OCI-M1 (cell line): ENCODE measurements at regions not wholly inside any gene's neighbourhood (a gene's known extent, or its start where the extent isn't known, plus 50 kb on each side); places are given as distances from the start of the nearest gene placed in this dataset.

Source experiments
- DNase-seq: peaks from one replicate; lab custom pipeline; 2025; lab: John Stamatoyannopoulos, UW

DNA sequence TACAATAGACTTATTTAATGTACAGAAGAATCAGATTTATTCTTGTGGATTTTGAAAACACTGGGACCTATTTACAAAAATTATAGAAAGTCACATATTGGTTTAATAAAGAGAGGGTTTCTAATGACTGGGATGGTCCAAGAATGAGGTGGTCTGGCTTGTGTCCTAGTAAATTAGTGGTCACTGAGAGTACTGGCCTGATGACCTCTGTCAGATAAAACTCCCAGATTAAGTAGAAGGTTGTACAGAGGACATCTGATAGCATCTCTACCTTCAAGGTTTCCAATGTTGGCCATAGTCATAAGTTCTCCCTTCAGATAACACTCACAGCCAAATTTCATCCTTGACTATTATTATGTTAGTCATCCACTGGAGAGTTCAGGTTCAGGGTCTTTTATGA, 692.9 kb downstream of the MTRR start:
- no peak for DNase-seq

DNA sequence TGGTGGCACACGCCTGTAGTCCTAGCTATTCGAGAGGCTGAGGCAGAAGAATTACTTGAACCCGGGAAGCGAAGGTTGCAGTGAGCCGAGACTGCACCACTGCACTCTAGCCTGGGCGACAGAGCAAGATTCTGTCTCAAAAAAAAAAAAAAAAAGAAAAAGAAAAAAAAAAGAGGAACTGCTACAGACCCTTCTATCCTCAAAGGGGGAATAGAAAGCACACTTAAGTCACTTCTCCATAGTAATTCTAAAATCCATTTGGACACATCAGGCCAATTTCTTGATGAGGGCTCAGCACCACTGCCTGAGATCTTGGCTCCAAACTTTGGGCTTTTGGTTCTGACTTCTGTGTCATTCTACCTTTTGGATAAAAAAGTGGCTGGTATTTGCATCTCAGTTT, 694.6 kb downstream of the MTRR start:
- DNase-seq = peak; percentile 6

DNA sequence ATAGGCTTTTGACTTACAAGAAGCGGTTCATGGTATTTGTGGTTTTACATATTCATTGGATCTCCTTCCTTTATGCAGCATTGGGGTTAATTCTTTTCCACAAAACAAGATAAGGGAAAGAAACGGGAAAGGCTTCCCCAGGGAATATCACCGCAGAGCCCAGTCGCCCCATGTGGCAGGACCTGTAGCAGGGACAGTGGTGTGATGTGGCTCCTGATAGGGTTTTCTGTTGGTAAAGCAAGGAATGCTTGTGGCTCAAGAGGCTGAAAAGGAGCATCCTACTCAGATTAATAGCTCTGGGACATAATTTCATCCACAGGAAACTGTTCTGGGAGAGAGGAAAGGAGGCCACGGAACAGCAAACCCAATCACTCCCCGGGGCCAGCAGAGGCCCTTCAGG, 699.9 kb downstream of the MTRR start:
- DNase-seq = no peak

DNA sequence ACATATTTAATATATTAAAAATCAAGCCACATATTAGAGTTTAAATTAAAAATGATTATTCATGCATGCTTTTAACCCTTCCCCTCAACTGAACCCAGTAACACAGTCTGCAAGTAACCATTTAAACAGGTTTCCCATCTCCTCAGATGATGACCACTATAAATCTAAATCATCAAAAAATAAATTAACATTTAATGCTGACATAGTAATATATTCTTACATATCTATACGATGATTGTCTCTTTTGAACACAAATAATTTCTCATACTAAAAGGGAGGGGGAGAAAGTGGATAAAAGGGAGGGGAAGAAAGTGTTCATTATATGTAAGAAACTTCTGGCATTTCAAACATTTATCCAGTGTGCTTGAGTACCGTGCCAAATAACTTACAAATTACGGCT, 701.6 kb downstream of the MTRR start:
- no peak for DNase-seq

DNA sequence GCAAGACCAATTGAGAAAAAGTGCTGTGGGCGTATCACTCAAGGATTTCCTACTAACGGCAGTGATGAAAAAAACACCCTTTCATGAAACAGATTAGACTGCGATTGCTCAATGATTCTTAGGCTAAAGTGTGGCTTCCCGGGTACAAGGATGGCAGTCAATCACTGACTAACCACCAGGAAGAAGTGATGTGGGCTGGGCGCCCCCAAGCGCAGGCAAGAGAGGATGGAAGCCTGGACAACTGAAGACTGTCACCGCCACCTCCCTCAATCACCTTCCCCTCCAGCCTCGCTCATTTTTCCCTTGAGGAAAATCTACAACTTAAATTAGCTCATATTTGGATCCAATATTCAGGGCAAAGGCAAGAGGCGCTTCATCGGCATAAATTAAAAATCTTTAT, 707.2 kb downstream of the MTRR start:
- DNase-seq = no peak

DNA sequence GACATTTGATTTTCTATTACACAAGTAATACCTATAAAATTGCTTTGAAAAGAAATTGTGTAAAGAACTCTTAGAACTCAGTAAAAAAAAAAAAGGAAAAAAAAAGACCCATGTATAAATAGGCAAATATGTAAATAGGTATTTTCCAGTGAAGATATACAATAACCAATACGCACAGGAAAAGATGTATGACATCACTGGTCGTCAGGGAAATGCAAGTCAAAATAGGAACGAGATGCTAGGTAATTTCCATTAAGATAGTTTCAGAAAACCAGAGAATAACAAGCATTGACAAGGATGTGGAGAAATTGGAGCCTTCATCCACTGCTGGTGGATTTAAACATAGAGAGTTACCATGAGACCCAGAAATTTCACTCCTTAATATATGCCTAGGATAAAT, 708.8 kb downstream of the MTRR start:
- no peak for DNase-seq

DNA sequence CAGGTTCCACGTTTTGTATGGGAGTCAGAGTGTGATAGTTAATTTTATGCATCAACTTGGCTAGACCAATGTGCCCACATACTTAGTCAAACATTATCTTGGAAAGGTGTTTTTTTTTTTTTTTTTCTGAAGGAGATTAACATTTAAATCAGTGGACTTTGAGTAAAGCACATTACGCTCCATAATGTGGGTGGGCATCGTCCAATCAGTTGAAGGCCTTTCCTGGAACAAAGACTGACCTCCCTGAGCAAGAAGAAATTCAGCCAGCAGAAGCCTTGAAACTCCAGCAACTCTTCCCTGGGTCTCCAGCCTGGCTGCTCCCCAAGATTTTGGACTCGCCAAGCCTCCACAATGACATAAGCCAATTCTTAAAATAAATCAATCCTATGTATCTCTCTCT, 711.4 kb downstream of the MTRR start:
- no peak for DNase-seq

DNA sequence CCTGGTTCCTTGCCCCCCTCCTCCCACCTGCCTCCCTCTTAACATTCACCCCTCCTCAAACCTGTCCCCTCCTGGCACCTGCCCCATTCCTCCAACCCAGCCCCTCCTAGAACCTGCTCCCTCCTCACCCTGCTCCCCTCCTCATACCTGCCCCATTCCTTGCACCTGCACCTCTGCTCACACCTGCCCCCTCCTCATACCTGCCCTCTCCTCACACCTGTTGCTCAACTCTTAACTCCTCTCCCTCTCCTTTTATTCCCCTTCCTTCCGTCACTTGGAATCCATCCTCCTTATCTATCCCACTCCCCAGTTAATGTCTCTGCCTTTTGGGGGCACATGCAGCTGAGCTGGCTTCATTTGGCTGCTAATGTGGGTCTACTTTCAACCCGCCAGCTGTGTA, 712.1 kb downstream of the MTRR start:
- no peak for DNase-seq

DNA sequence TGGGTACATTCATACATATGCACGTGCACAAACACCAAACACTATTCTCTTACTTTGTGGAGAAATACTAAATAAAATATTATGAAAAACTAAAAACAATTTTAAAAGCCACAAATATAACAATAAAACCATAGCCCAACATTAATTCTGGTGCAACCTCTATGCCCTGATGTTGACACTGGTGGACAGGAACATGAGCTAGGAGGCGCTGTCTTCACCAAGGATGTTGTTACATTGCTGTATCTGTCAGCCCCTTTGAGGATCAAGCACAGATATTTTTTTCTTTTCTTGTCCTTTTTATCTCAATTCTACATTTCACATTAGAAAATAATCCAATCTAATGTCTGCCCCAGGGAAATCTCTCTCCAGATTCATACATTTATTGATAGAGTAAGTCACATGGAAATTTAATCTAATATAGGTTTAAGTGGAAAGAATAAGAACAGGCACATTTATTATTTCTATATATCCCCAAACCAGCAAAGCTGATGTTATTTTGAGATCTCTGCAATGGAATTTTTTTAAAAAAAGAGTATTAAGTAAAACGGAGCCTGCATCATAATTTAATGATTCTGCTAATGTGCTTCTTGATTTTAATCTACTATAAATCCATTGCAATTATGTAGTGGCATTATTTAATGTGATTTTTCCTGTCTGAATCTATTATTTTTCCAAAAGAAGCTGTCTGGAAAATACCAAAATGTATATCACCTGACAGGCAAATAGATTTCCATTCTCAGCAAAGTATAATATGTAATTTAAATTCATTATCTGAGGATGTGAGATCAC, 716.5 kb downstream of the MTRR start:
- DNase-seq = no peak

DNA sequence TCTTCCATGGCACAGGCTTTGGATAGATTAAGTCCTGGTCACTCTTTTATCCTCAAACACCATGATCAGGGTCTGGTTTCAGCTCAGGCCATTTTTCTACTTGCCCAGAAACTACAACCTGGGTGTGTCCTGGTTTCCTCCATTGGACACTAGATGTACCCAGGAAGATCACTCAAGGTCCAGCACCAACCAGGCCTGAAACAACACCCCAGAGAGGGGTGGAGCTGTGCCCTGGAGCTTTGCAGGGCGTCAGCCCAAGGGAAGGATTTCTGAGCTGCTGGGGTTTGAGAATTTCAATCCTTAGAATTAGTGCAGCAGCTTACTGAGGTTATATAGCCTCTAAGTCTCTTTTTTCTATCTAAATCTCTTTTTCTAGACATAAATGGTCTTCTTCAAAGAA, 722.0 kb downstream of the MTRR start:
- no peak for DNase-seq

DNA sequence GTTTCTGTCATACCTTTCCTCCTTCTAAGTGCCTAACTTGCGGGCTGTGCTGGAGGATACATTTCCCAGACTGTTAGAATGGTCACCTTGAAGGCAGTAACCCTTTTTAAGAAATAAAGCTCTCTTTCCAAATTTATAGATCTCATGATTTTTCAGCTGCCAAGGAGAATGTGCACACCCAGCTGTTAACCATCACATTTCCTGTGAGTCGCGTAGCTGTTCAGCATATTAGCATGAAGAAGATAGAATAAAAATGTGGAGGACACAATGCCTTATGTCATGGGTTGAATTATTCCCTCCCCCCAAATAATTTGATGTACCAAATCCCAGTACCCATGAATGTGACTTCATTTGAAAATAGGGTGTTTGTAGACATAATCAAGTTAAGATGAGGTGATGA, 729.4 kb downstream of the MTRR start:
- no peak for DNase-seq

DNA sequence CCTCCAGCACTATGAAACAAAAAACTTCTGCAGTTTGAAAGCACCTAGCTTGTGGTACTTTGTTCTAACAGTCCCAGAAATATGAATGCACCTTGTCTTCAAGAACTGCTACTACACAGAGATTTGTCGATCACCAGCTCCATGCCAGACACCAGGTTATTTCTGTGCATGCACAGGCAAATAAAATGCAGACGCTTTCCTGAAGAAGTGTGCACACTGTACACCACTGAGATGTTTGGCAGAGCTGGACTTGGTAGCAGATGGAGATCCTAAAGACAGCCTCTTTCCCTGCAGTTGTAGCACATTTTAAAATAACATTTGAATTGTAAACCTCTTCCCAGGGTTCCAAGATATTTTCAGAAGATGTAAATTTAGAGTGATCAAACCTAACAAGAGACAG, 730.0 kb downstream of the MTRR start:
- DNase-seq = no peak

DNA sequence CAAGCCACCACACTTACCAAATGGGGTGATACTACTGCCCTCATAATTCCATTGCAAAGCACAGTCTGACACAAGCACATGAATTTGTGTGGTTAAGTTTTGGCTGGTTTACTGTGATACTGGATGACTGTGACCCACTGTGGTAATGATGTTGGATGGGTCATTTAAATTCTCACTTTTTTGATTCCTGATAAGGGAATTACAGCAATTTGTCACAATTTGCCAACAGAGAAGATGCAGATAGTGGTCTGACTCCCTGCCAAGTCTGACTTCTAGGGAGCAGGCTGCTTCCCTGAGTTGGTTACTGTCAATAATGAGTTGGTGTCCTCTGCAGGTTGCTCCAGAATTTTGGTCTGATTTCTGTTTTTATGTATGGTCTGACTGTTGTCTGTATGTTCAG, 731.9 kb downstream of the MTRR start:
- no peak for DNase-seq

DNA sequence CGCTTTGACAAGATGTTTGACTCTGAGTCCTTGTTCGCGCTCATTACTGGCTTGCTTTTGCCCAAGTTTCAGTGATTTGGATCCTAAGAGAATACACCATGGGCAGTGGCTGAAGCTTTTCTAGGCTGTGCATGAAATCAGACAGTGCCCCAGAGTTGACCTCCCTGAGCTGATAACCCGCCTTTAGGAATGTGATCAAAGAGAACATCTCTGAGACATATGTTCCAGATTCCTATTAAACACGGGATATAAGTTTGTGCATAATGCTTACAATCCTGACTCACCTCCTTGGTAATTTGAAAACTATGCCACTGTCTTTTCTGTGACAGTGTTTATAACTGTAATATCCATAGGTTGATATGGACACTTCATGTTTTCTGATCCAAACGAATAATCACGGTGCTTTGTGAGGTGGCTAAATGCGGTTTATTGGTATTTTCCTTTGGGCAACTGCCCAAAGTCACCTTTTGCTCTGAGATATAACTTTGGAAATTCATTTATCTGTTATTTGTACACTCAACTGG, 732.9 kb downstream of the MTRR start:
- DNase-seq = no peak

DNA sequence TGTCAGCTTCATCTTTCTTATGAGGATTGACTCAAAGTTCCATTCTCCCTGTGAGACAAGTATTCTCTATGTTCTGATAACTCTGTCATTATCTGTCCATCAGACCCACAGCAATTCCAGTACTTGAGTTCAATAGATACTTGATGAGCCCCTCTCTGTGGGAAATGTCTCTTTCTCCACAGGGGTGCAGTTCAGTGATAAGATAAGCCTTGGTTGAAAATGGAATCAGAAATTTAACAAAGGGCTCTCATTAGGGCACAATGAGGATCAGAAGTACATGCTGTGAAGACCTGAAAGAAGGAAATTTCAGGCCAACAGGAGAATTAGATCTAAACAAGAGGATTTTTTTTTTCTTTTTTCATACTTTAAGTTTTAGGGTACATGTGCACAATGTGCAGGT, 737.3 kb downstream of the MTRR start:
- no peak for DNase-seq

DNA sequence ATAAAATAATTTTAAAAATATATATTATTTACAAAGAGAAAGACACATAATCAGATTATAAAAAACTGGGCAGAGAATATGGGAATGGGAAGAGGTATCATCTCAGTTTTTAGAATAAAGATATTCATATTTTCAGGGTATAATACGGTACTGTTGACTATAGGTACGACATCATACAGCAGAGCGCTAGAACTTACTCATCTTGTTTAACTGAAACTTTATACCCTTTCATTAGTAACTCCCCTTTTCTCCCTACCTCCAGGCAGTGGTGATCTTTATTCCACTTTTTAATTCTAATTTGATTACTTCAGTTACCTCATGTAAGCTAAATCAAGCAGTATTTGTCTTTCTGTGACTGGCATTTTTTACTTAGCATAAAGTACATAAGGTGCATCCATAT, 742.1 kb downstream of the MTRR start:
- no peak for DNase-seq

DNA sequence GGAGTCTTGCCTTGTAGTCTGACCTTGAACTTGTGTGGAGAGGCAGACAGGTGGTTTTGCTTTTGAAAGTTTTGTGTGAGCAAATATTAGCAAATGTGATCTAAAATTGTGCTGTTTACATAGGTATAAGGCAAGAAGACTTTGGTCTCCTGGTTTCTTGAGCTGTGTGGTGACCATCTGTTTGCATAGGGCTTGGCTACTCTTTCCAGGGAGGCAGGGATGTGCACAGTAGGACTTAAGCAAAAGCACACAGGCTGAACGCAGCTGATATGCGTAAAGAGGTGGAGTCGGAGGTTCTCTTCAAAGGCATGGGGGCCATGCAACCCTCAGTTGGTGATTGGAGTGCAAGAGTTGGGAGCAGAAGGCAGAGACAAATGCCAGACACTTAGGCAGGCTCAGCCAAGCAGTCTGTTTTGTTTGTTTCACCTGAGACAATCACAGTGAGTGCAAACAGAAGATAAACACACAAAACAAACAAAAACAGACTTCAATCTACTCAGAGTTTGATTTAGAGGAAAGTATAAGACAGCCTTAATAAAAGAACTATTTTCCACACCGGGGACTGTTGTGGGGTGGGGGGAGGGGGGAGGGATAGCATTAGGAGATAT, 744.2 kb downstream of the MTRR start:
- no peak for DNase-seq

DNA sequence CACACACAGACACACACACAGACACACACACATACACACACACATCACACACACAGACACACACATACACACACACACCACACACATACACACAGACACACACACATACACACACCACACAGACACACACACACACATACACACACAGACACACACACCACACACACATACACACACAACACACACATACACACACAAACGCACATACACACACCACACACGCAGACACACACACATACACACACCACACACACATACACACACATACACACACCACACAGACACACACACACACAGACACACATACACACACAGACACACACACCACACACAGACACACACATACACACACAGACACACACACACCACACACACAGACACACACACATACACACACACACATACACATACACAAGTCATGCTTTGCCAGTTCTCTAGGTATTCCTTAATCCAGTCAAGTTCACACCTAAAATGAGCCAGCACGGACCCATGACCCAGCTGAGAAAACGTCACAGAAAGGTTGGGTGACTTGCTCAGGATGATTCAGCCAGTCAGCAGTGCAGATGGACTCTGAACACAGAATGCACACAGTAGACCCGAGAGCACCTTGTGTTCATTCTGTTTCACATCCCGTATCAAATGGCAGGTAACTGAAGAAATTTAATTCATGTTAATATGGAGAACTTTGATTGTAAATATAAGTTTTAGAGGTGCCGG, 746.4 kb downstream of the MTRR start:
- DNase-seq = no peak

DNA sequence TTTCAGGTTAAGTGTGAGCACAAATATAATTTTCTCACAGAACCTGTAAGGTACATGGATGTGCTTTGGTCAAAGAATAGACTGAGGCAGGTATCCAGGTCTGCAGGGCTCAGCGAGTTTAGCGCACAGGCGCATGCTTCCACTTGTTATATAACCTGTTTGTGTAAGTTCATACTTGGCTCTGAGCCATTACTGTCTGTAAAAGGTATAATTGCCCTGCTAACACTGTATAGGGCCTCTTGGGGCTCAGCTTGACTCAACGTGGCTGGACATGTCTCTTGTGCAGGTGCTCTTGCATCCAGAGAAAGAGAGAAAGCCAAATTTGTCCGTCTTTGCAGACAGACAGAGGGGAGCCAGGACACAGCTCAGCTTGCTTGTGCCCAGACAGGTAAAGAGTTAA, 759.6 kb downstream of the MTRR start:
- DNase-seq = no peak

DNA sequence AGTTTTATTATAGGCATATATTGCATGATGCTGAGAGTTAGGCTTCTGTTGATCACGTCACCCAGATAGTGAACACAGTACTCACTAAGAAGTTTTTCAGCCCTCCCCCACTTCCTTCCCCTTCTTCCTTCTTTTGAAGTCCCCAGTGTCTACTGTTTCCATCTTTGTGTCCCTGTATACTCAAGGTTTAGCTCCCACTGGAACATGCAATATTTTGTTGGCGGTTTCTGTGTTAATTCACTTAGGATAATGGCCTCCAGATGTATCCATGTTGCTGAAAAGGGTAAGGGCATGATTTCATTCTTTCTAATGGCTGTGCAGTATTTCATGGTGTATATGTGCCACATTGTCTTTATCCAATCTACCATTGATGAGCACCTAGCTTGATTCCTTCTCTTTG, 764.3 kb downstream of the MTRR start:
- DNase-seq = no peak

DNA sequence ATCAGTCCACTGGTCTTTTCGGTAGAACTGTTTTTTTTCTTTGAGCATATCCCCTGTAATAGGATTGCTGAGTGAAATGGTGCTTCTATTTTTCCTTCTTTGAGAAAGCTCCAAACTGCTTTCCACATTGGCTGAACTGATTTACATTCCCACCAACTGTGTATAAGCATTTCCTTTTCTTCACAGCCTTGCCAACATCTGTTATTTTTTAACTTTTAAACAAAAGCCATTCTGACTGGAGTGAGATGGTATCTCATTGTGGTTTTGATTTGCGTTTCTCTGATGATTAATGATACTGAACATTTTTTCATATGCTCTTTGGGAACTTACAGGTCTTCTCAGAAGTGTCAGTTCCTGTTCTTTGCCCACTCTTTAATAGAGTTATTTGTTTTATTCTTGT, 764.7 kb downstream of the MTRR start:
- DNase-seq = no peak

DNA sequence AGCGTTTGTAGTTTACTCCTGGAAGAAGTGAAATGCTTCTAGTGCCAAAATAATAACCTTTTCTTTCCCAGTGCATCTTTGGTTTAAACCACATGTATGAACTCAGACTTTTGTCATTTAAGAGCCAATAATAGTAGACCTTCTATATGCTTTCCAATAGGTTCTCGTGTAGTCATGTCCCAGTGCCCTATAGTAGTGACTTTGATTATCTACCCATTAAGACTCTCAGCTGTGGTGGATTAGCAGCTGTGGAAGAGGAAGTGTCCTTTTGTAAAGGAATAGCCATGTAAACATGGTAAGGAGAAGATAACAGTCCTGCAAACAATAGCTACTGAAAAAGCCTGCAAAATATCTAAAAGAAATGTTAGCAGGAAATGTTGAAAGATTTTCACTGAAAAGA, 765.3 kb downstream of the MTRR start:
- DNase-seq = peak; percentile 25

DNA sequence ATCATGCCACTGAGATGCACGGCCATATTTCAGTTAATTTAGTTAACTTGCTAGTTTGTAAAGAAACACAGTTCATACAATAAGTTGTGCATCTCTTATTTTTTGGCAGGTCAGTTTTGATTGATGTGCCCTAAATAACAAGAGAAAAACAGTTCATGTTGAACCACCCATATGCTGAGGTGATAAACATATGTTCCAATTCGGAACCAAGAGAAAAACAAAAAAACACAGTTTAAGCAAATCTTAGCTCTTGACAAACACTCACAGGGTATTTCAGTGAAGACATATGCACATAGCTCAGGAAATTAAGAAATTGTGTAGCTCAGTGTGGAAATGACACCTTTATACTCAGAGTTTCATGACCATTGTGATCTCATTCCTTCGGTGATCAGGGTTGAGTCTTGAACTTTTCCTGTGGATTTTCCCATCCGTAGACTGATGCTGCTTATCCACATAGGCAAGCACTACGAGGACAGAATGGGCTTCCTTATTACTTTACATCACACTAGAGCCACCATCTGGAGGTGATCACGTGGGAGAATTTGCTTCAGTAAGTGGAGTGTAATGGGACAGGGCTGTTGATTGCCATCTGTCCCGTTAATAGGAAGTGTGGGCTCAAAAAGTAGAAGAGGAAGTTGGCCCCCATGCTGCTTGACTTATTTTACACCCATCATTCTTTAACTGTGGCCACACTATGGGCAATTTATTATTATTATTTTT, 773.0 kb downstream of the MTRR start:
- no peak for DNase-seq
